Naive thymus-derived CD4-positive, alpha-beta T cell (primary cell): ENCODE measurements at regions not wholly inside any gene's neighbourhood (a gene's known extent, or its start where the extent isn't known, plus 50 kb on each side); places are given as distances from the start of the nearest gene placed in this dataset.

Experiments
- ATAC-seq: fragments of 150-1000 bp; cut with Tn5 transposase; 2 replicates; pipeline ENCODE4 v1.10.0; 2021; ENCODE audit warnings: mild to moderate bottlenecking, moderate library complexity
- CTCF ChIA-PET: fragments of 350-600 bp; sonication (Branson Sonifier 250); formaldehyde crosslinking; loops from one replicate; lab custom pipeline; 2021; ENCODE audit warnings: antibody characterized with exemption; lab: Charles Lee
- POLR2A ChIA-PET: fragments of 350-600 bp; sonication (Branson Sonifier 250); formaldehyde crosslinking; loops from one replicate; lab custom pipeline; 2021; ENCODE audit warnings: antibody characterized with exemption, inconsistent platforms; lab: Charles Lee
- DNase-seq, 9 donors: peaks; one replicate each; pipeline versions ENCODE4 v3.0.0 to v3.0.0-alpha.2; 2020 to 2022; ENCODE audit warnings: mixed read lengths in 1 of 9
- H3K27ac ChIP-seq: one replicate; pipeline ENCODE4 v1.7.0; 2013; ENCODE audit warnings: mild to moderate bottlenecking, low read depth, low read length, moderate library complexity
- H3K27me3 ChIP-seq, 2 donors: one replicate each; pipeline ENCODE4 v1.7.0; 2013; ENCODE audit warnings: low read length in 2 of 2, mild to moderate bottlenecking in 2 of 2, moderate library complexity in 2 of 2; ENCODE audit not compliant: control insufficient read depth in 2 of 2, insufficient read depth in 2 of 2
- H3K36me3 ChIP-seq, 3 experiments: 1 replicate in 2 of 3; 2 replicates in 1 of 3; pipeline ENCODE4 v1.7.0; 2013; ENCODE audit warnings: low read length in 3 of 3, mild to moderate bottlenecking in 3 of 3, moderate library complexity in 1 of 3; ENCODE audit not compliant: insufficient read depth in 3 of 3, control insufficient read depth in 2 of 3
- H3K4me1 ChIP-seq, 2 donors: one replicate each; pipeline ENCODE4 v1.7.0; 2013; ENCODE audit warnings: low read length in 2 of 2, mild to moderate bottlenecking in 2 of 2, moderate library complexity in 1 of 2; ENCODE audit not compliant: control insufficient read depth in 2 of 2, insufficient read depth in 2 of 2
- H3K4me3 ChIP-seq: 2 replicates; pipeline ENCODE4 v1.7.0; 2013; ENCODE audit warnings: mild to moderate bottlenecking, low read length
- H3K9me3 ChIP-seq, 3 experiments: 1 replicate in 2 of 3; 2 replicates in 1 of 3; pipeline ENCODE4 v1.7.0; 2013; ENCODE audit warnings: low read length in 3 of 3; ENCODE audit not compliant: control insufficient read depth in 2 of 3
- H3K27ac Mint-ChIP-seq, 9 donors: one replicate each; pipeline ENCODE4 v1.8.0; 2020 to 2022; ENCODE audit warnings: mixed read lengths in 9 of 9, mild to moderate bottlenecking in 8 of 9, moderate library complexity in 5 of 9, inconsistent platforms in 2 of 9
- H3K27me3 Mint-ChIP-seq, 5 donors: one replicate each; pipeline ENCODE4 v1.8.0; 2021 to 2022; ENCODE audit warnings: mixed read lengths in 5 of 5, mild to moderate bottlenecking in 1 of 5
- H3K36me3 Mint-ChIP-seq, 5 donors: one replicate each; pipeline ENCODE4 v1.8.0; 2020 to 2022; ENCODE audit warnings: mixed read lengths in 5 of 5, mild to moderate bottlenecking in 3 of 5, inconsistent platforms in 1 of 5
- H3K4me1 Mint-ChIP-seq, 7 donors: one replicate each; pipeline ENCODE4 v1.8.0; 2020 to 2022; ENCODE audit warnings: mixed read lengths in 7 of 7, mild to moderate bottlenecking in 3 of 7, inconsistent platforms in 1 of 7
- H3K4me3 Mint-ChIP-seq, 10 donors: one replicate each; pipeline ENCODE4 v1.8.0; 2020 to 2022; ENCODE audit warnings: mild to moderate bottlenecking in 10 of 10, mixed read lengths in 10 of 10, moderate library complexity in 6 of 10, inconsistent platforms in 2 of 10
- H3K9me3 Mint-ChIP-seq, 11 donors: one replicate each; pipeline ENCODE4 v1.8.0; 2020 to 2022; ENCODE audit warnings: mixed read lengths in 11 of 11, mild to moderate bottlenecking in 4 of 11, inconsistent platforms in 1 of 11, moderate library complexity in 1 of 11
- intact Hi-C, 2 donors: fragments of 100-400 bp; cut with micrococcal nuclease; formaldehyde crosslinking; loops; one replicate each; pipeline ENCODE4 v1.15.1; 2023

DNA sequence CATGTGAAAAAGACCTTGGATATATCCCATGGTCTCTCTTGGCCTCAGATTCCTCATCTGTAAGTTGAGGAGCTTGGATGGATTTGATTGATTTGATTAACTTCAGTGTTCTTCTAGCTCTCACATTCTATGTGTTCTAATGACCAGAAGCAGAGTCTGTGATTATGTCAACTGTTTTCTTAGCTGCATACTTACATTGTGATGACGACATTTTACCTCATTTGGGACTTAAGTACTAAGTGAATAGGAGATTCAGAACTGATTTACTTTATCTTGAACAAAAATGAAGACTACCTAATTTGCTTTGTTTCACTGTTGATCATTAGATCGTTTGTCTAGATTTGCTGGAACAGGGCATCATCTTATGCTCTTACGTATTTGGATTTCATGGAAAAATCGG is 427.7 kb downstream of the SH3GL2 start:
- Histone ChIP-seq H3K27me3 (no peaks in the 10 kb centered on the region), H3K36me3 (no peaks in the 10 kb centered on the region), H3K9me3 (no peaks in the 10 kb centered on the region), H3K4me1 (no peaks in the 10 kb centered on the region), H3K4me3 (no peak overlapping the region), H3K27ac (no peak overlapping the region)
- H3K4me1 Mint-ChIP-seq: no peaks in the 10 kb centered on the region
- ChIA-PET CTCF (no interaction called here), POLR2A (no interaction called here)
- H3K9me3 Mint-ChIP-seq: peaks cover 0 to 19% (median 0%) of the 10 kb centered on the region in 11 donors
- DNase-seq (no peak), ATAC-seq (no peak)
- H3K4me3 Mint-ChIP-seq: no peak overlapping the region
- no peak overlapping the region for H3K27ac Mint-ChIP-seq
- no peaks in the 10 kb centered on the region for H3K27me3 Mint-ChIP-seq
- H3K36me3 Mint-ChIP-seq: no peaks in the 10 kb centered on the region
- intact Hi-C loops: no loop called here

GRCh38 chr9:18007621-18008020 is 428.8 kb downstream of the SH3GL2 start:
- ATAC-seq: no peak
- H3K27ac Mint-ChIP-seq: no peak overlapping the region

GRCh38 chr9:18009902-18010301 is 431.0 kb downstream of the SH3GL2 start:
- Mint-ChIP-seq H3K27ac (no peak overlapping the region), H3K4me3 (no peak overlapping the region), H3K27me3 (no peaks in the 10 kb centered on the region), H3K4me1 (no peaks in the 10 kb centered on the region), H3K9me3 (peaks cover 0 to 8% (median 0%) of the 10 kb centered on the region in 11 donors), H3K36me3 (no peaks in the 10 kb centered on the region)
- DNase-seq: no peak
- Histone ChIP-seq H3K27ac (no peak overlapping the region), H3K4me3 (no peak overlapping the region), H3K4me1 (no peaks in the 10 kb centered on the region), H3K27me3 (no peaks in the 10 kb centered on the region), H3K9me3 (no peaks in the 10 kb centered on the region), H3K36me3 (no peaks in the 10 kb centered on the region)
- ChIA-PET CTCF (no interaction called here), POLR2A (no interaction called here)
- intact Hi-C loops: no loop called here
- ATAC-seq: no peak

More at GRCh38 chr9:18007621-18008020, 428.8 kb downstream of the SH3GL2 start:
- CTCF ChIA-PET: no interaction called here
- no peaks in the 10 kb centered on the region for H3K36me3 Mint-ChIP-seq
- Histone ChIP-seq H3K36me3 (no peaks in the 10 kb centered on the region), H3K9me3 (no peaks in the 10 kb centered on the region), H3K27me3 (no peaks in the 10 kb centered on the region), H3K4me1 (no peaks in the 10 kb centered on the region), H3K4me3 (no peak overlapping the region), H3K27ac (no peak overlapping the region)
- peaks cover 0 to 19% (median 0%) of the 10 kb centered on the region in 11 donors for H3K9me3 Mint-ChIP-seq
- H3K4me1 Mint-ChIP-seq: no peaks in the 10 kb centered on the region
- H3K27me3 Mint-ChIP-seq: no peaks in the 10 kb centered on the region
- intact Hi-C loops: no loop called here
- POLR2A ChIA-PET: no interaction called here
- H3K4me3 Mint-ChIP-seq: no peak overlapping the region
- no peak for DNase-seq

DNA sequence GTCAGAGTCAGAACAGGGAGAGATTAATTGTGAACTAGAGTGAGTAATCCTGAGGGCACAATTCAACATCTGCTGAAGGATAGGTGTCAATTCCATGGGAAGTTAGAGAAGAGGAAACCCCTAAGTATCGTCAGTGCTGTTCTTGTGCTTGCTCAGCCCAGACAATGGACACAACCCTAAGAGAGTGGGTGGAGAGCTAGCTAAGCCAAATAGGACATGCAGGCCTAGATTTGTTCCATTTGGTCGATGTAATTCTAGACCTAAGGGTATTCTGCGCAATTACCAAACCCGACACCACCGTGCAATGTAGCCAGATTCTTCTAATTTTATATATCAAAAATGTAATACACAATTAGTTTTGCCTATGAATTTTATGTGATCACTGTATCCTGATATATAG is 431.6 kb downstream of the SH3GL2 start:
- Mint-ChIP-seq H3K27ac (no peak overlapping the region), H3K4me1 (no peaks in the 10 kb centered on the region), H3K9me3 (peaks cover 0 to 7% (median 0%) of the 10 kb centered on the region in 11 donors), H3K27me3 (no peaks in the 10 kb centered on the region), H3K36me3 (no peaks in the 10 kb centered on the region), H3K4me3 (no peak overlapping the region)
- intact Hi-C loops: no loop called here
- DNase-seq (no peak), ATAC-seq (no peak)
- CTCF ChIA-PET: no interaction called here
- H3K9me3 ChIP-seq: no peaks in the 10 kb centered on the region
- POLR2A ChIA-PET: no interaction called here
- no peaks in the 10 kb centered on the region for H3K4me1 ChIP-seq
- no peaks in the 10 kb centered on the region for H3K27me3 ChIP-seq
- no peaks in the 10 kb centered on the region for H3K36me3 ChIP-seq
- H3K4me3 ChIP-seq: no peak overlapping the region
- no peak overlapping the region for H3K27ac ChIP-seq

GRCh38 chr9:18012170-18012569 is 433.3 kb downstream of the SH3GL2 start:
- POLR2A ChIA-PET: no interaction called here
- Mint-ChIP-seq H3K36me3 (no peaks in the 10 kb centered on the region), H3K27ac (no peak overlapping the region), H3K9me3 (peaks cover 0 to 11% (median 0%) of the 10 kb centered on the region in 11 donors), H3K4me3 (no peak overlapping the region), H3K4me1 (no peaks in the 10 kb centered on the region), H3K27me3 (no peaks in the 10 kb centered on the region)
- Histone ChIP-seq H3K4me3 (no peak overlapping the region), H3K27me3 (no peaks in the 10 kb centered on the region), H3K4me1 (no peaks in the 10 kb centered on the region), H3K9me3 (no peaks in the 10 kb centered on the region), H3K27ac (no peak overlapping the region), H3K36me3 (no peaks in the 10 kb centered on the region)
- ATAC-seq: no peak
- intact Hi-C loops: no loop called here
- no peak for DNase-seq
- CTCF ChIA-PET: no interaction called here

- Mint-ChIP-seq H3K36me3 (no peaks in the 10 kb centered on the region), H3K9me3 (peaks cover 0 to 25% (median 11%) of the 10 kb centered on the region in 11 donors), H3K27ac (no peak overlapping the region), H3K27me3 (no peaks in the 10 kb centered on the region), H3K4me1 (no peaks in the 10 kb centered on the region), H3K4me3 (no peak overlapping the region)
- H3K4me1 ChIP-seq: no peaks in the 10 kb centered on the region
- no peak for ATAC-seq
- H3K36me3 ChIP-seq: no peaks in the 10 kb centered on the region
- POLR2A ChIA-PET: no interaction called here
- H3K27ac ChIP-seq: no peak overlapping the region
- no peaks in the 10 kb centered on the region for H3K27me3 ChIP-seq
- DNase-seq: no peak
- no peak overlapping the region for H3K4me3 ChIP-seq
- CTCF ChIA-PET: no interaction called here
- H3K9me3 ChIP-seq: no peaks in the 10 kb centered on the region
- intact Hi-C loops: no loop called here
Observed at GRCh38 chr9:18014556-18014955, 435.7 kb downstream of the SH3GL2 start.

DNA sequence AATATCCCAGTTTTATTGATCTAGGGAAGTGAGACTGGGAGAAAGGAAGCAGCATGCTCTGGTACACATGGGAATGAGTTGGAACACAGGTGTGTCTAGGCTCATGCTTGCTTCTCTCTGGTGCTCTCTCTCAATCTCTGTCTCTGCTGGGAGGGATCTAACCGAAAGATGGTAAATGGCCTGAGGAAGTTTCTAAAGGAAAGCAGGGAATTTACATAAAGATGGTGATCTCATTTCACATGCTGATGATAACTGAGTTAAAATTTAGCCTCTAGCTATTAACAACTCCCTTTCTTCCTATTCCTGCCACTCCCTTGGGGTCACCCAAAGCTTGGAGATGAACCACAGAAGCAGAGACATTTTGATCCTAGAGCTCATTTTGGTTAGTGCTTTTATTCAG is 436.2 kb downstream of the SH3GL2 start:
- ChIA-PET POLR2A (no interaction called here), CTCF (no interaction called here)
- no peaks in the 10 kb centered on the region for H3K4me1 Mint-ChIP-seq
- Histone ChIP-seq H3K36me3 (no peaks in the 10 kb centered on the region), H3K27me3 (no peaks in the 10 kb centered on the region), H3K4me1 (no peaks in the 10 kb centered on the region), H3K27ac (no peak overlapping the region), H3K4me3 (no peak overlapping the region), H3K9me3 (no peaks in the 10 kb centered on the region)
- H3K4me3 Mint-ChIP-seq: no peak overlapping the region
- H3K9me3 Mint-ChIP-seq: peaks cover 0 to 25% (median 11%) of the 10 kb centered on the region in 11 donors
- no peak overlapping the region for H3K27ac Mint-ChIP-seq
- ATAC-seq: no peak
- DNase-seq: no peak
- intact Hi-C loops: no loop called here
- no peaks in the 10 kb centered on the region for H3K27me3 Mint-ChIP-seq
- H3K36me3 Mint-ChIP-seq: no peaks in the 10 kb centered on the region
